ENCODE measurements at regions not wholly inside any gene's neighbourhood (a gene's known extent, or its start where the extent isn't known, plus 50 kb on each side); places are given as distances from the start of the nearest gene placed in this dataset.

GRCh38 chr6:11878029-11878428 is 99.4 kb upstream of the ADTRP start:
- no peak for DNase-seq (ENCODE audit: low read depth in 1 of 2, low spot score in 1 of 2)
- no peak overlapping the region for H3K27ac ChIP-seq (replicated peaks)
- H3K27me3 ChIP-seq (ENCODE audit: insufficient read depth, poor library complexity, severe bottlenecking): no peaks in the 10 kb centered on the region
- no peak for TF ChIP-seq POLR2AphosphoS5 (IDR thresholded peaks at IDR 0.05; ENCODE audit: low read depth)
- no peak for TF ChIP-seq REST (IDR thresholded peaks at IDR 0.05; ENCODE audit: insufficient replicate concordance, low read depth)
- TF ChIP-seq CTCF (IDR thresholded peaks at IDR 0.05; ENCODE audit: insufficient read depth, low read length): no peak
- TF ChIP-seq SPI1 (IDR thresholded peaks at IDR 0.05; ENCODE audit: borderline replicate concordance, low read depth): no peak
- no peak for TF ChIP-seq GABPA (IDR thresholded peaks at IDR 0.05; ENCODE audit: low read depth)
- no peak overlapping the region for H3K4me3 ChIP-seq (replicated peaks; ENCODE audit: insufficient read depth, low read length)

GRCh38 chr6:11876934-11877433 is 98.4 kb upstream of the ADTRP start:
- H3K4me3 ChIP-seq (replicated peaks; ENCODE audit: insufficient read depth, low read length): no peak overlapping the region
- DNase-seq (ENCODE audit: low read depth in 1 of 2, low spot score in 1 of 2): no peak
- no peak overlapping the region for H3K27ac ChIP-seq (replicated peaks)
- TF ChIP-seq POLR2AphosphoS5 (IDR thresholded peaks at IDR 0.05; ENCODE audit: low read depth) (no peak), CTCF (IDR thresholded peaks at IDR 0.05; ENCODE audit: insufficient read depth, low read length) (no peak), GABPA (IDR thresholded peaks at IDR 0.05; ENCODE audit: low read depth) (no peak), REST (IDR thresholded peaks at IDR 0.05; ENCODE audit: insufficient replicate concordance, low read depth) (no peak), SPI1 (IDR thresholded peaks at IDR 0.05; ENCODE audit: borderline replicate concordance, low read depth) (no peak)
- H3K27me3 ChIP-seq (ENCODE audit: insufficient read depth, poor library complexity, severe bottlenecking): no peaks in the 10 kb centered on the region

- no peak for TF ChIP-seq GABPA (IDR thresholded peaks at IDR 0.05; ENCODE audit: low read depth)
- TF ChIP-seq REST (IDR thresholded peaks at IDR 0.05; ENCODE audit: insufficient replicate concordance, low read depth): no peak
- TF ChIP-seq POLR2AphosphoS5 (IDR thresholded peaks at IDR 0.05; ENCODE audit: low read depth): no peak
- no peak for TF ChIP-seq CTCF (IDR thresholded peaks at IDR 0.05; ENCODE audit: insufficient read depth, low read length)
- TF ChIP-seq SPI1 (IDR thresholded peaks at IDR 0.05; ENCODE audit: borderline replicate concordance, low read depth): no peak
- DNase-seq (ENCODE audit: low read depth in 1 of 2, low spot score in 1 of 2): no peak
- Histone ChIP-seq H3K4me3 (replicated peaks; ENCODE audit: insufficient read depth, low read length) (no peak overlapping the region), H3K27me3 (ENCODE audit: insufficient read depth, poor library complexity, severe bottlenecking) (no peaks in the 10 kb centered on the region), H3K27ac (replicated peaks) (no peak overlapping the region)
Measured at GRCh38 chr6:11875325-11876109, 96.9 kb upstream of the ADTRP start.

Data from HL-60 (cell line).